Esophagus squamous epithelium (tissue), 4 donors: ENCODE measurements at regions not wholly inside any gene's neighbourhood (a gene's known extent, or its start where the extent isn't known, plus 50 kb on each side); places are given as distances from the start of the nearest gene placed in this dataset.
"Not testable (repeated sequence)": the region's sequence is repeated elsewhere in the genome, so short reads cannot be mapped to it uniquely, and the experiment has no call there.

Experiments
- POLR2A ChIP-seq, 4 donors: fragments of 450-650 bp; IDR thresholded peaks; one replicate each; pipeline ENCODE4 v1.6.1; 2017; ENCODE audit warnings: antibody characterized with exemption in 4 of 4, mild to moderate bottlenecking in 4 of 4, moderate library complexity in 3 of 4
- TF ChIP-seq, protein P1 (sequence below), 6 experiments: fragments of 450-650 bp in 4 of 6; fragments of 200-600 bp in 2 of 6; sonication (generic) in 2 of 6; IDR thresholded peaks; one replicate each; pipeline ENCODE4 v1.5.1; 2016 to 2019; ENCODE audit warnings: antibody characterized with exemption in 6 of 6, mild to moderate bottlenecking in 4 of 6, moderate library complexity in 4 of 6

DNA sequence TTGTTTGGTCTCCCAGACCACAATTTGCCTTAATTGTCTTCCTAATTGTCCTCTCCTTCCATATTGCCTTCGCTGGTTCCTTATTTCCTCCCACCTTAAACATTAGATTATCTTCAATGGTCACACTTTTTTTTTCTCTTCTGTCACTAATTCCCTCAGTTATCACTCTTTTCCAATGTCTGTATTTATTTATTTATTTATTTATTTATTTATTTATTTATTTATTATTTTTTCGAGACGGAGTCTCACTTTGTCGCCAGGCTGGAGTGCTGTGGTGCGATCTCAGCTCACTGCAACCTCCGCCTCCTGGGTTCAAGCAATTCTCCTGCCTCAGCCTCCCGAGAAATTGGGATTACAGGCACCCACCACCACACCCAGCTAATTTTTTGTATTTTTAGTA, 426.8 kb downstream of the ARL4A start:
- TF ChIP-seq, protein P1, sequence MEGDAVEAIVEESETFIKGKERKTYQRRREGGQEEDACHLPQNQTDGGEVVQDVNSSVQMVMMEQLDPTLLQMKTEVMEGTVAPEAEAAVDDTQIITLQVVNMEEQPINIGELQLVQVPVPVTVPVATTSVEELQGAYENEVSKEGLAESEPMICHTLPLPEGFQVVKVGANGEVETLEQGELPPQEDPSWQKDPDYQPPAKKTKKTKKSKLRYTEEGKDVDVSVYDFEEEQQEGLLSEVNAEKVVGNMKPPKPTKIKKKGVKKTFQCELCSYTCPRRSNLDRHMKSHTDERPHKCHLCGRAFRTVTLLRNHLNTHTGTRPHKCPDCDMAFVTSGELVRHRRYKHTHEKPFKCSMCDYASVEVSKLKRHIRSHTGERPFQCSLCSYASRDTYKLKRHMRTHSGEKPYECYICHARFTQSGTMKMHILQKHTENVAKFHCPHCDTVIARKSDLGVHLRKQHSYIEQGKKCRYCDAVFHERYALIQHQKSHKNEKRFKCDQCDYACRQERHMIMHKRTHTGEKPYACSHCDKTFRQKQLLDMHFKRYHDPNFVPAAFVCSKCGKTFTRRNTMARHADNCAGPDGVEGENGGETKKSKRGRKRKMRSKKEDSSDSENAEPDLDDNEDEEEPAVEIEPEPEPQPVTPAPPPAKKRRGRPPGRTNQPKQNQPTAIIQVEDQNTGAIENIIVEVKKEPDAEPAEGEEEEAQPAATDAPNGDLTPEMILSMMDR (IDR thresholded peaks at IDR 0.05), result not testable (repeated sequence)
- not testable (repeated sequence) for TF ChIP-seq POLR2A (IDR thresholded peaks at IDR 0.05)
